DND-41 (cell line): ENCODE measurements at regions not wholly inside any gene's neighbourhood (a gene's known extent, or its start where the extent isn't known, plus 50 kb on each side); places are given as distances from the start of the nearest gene placed in this dataset.

Source experiments
- CTCF ChIP-seq: IDR thresholded peaks from 2 replicates; pipeline ENCODE4 v1.5.1; 2012; ENCODE audit warnings: borderline replicate concordance, low read length, moderate library complexity, mild to moderate bottlenecking; ENCODE audit not compliant: poor library complexity, severe bottlenecking; ENCODE audit errors: extremely low read depth
- EZH2 ChIP-seq: IDR thresholded peaks from 3 replicates; pipeline ENCODE4 v1.6.1; 2012; ENCODE audit warnings: borderline replicate concordance, low read depth, mild to moderate bottlenecking, moderate library complexity, low read length, inconsistent platforms; ENCODE audit not compliant: severe bottlenecking

- TF ChIP-seq CTCF = no peak
- no peak for TF ChIP-seq EZH2
These were observed 482.2 kb downstream of the SLC16A7 start for GRCh38 chr12:60078026-60078425.
